ENCODE measurements at regions not wholly inside any gene's neighbourhood (a gene's known extent, or its start where the extent isn't known, plus 50 kb on each side); places are given as distances from the start of the nearest gene placed in this dataset.
A peak's percentile ranks its signal among the peaks of the same experiment; 100 is the strongest.

GRCh38 chr9:88800329-88800682 is 191.0 kb upstream of the S1PR3 start:
- no peak for DNase-seq

- DNase-seq: peak; percentile 14
Measured at GRCh38 chr9:88801214-88801796, 190.0 kb upstream of the S1PR3 start.

GRCh38 chr9:88802533-88802932 is 188.7 kb upstream of the S1PR3 start:
- DNase-seq: no peak

GRCh38 chr9:88803546-88804253 is 187.6 kb upstream of the S1PR3 start:
- no peak for DNase-seq

- no peak for DNase-seq
Measured at GRCh38 chr9:88804254-88804596, 187.0 kb upstream of the S1PR3 start.

GRCh38 chr9:88805217-88805943 is 185.9 kb upstream of the S1PR3 start:
- DNase-seq: no peak

- DNase-seq: no peak
Measured at GRCh38 chr9:88807426-88807825, 183.8 kb upstream of the S1PR3 start.

GRCh38 chr9:88808019-88808656 is 183.1 kb upstream of the S1PR3 start:
- no peak for DNase-seq

GRCh38 chr9:88808761-88809354 is 182.4 kb upstream of the S1PR3 start:
- DNase-seq: no peak

GRCh38 chr9:88809355-88810161 is 181.7 kb upstream of the S1PR3 start:
- DNase-seq: no peak

GRCh38 chr9:88810826-88811225 is 180.4 kb upstream of the S1PR3 start:
- no peak for DNase-seq

- DNase-seq: no peak
Measured at GRCh38 chr9:88811511-88811910, 179.8 kb upstream of the S1PR3 start.

- DNase-seq: no peak
Measured at GRCh38 chr9:88812938-88813637, 178.2 kb upstream of the S1PR3 start.

GRCh38 chr9:88813638-88814209 is 177.5 kb upstream of the S1PR3 start:
- DNase-seq: no peak

GRCh38 chr9:88814577-88814976 is 176.7 kb upstream of the S1PR3 start:
- DNase-seq: no peak

GRCh38 chr9:88816141-88816540 is 175.1 kb upstream of the S1PR3 start:
- no peak for DNase-seq

- no peak for DNase-seq
Measured at GRCh38 chr9:88816591-88816990, 174.7 kb upstream of the S1PR3 start.

- DNase-seq: no peak
Measured at GRCh38 chr9:88817628-88818027, 173.6 kb upstream of the S1PR3 start.

- DNase-seq: no peak
Measured at GRCh38 chr9:88818495-88819201, 172.6 kb upstream of the S1PR3 start.

GRCh38 chr9:88819476-88819875 is 171.8 kb upstream of the S1PR3 start:
- no peak for DNase-seq

GRCh38 chr9:88820055-88820454 is 171.2 kb upstream of the S1PR3 start:
- no peak for DNase-seq
